ENCODE measurements at regions not wholly inside any gene's neighbourhood (a gene's known extent, or its start where the extent isn't known, plus 50 kb on each side); places are given as distances from the start of the nearest gene placed in this dataset.

- TF ChIP-seq, protein P1, sequence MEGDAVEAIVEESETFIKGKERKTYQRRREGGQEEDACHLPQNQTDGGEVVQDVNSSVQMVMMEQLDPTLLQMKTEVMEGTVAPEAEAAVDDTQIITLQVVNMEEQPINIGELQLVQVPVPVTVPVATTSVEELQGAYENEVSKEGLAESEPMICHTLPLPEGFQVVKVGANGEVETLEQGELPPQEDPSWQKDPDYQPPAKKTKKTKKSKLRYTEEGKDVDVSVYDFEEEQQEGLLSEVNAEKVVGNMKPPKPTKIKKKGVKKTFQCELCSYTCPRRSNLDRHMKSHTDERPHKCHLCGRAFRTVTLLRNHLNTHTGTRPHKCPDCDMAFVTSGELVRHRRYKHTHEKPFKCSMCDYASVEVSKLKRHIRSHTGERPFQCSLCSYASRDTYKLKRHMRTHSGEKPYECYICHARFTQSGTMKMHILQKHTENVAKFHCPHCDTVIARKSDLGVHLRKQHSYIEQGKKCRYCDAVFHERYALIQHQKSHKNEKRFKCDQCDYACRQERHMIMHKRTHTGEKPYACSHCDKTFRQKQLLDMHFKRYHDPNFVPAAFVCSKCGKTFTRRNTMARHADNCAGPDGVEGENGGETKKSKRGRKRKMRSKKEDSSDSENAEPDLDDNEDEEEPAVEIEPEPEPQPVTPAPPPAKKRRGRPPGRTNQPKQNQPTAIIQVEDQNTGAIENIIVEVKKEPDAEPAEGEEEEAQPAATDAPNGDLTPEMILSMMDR (conservative IDR thresholded peaks at IDR 0.05), result no peak
- TF ChIP-seq EZH2 (IDR thresholded peaks at IDR 0.05; ENCODE audit: low read depth), result no peak
Observed at GRCh38 chr19:33891773-33892172, 95.1 kb downstream of the KCTD15 start.
